GM12891 (cell line): ENCODE measurements at regions not wholly inside any gene's neighbourhood (a gene's known extent, or its start where the extent isn't known, plus 50 kb on each side); places are given as distances from the start of the nearest gene placed in this dataset.
"Not testable (repeated sequence)": the region's sequence is repeated elsewhere in the genome, so short reads cannot be mapped to it uniquely, and the experiment has no call there.

Experiments
- PAX5 ChIP-seq: IDR thresholded peaks from 2 replicates; pipeline ENCODE4 v1.6.1; 2011; ENCODE audit warnings: low read length, moderate library complexity, mild to moderate bottlenecking; ENCODE audit not compliant: insufficient read depth, severe bottlenecking
- POLR2A ChIP-seq: IDR thresholded peaks from 2 replicates; pipeline ENCODE4 v1.6.1; 2011; ENCODE audit warnings: low read depth, low read length, control low read depth
- POLR2AphosphoS5 ChIP-seq: IDR thresholded peaks from 2 replicates; pipeline ENCODE4 v1.6.1; 2011; ENCODE audit warnings: low read depth, low read length, control low read depth
- SPI1 ChIP-seq: IDR thresholded peaks from 2 replicates; pipeline ENCODE4 v1.6.1; 2011; ENCODE audit warnings: low read depth, low read length, control low read depth
- TAF1 ChIP-seq: IDR thresholded peaks from 2 replicates; pipeline ENCODE4 v1.6.1; 2011; ENCODE audit warnings: low read depth, low read length, control low read depth

GRCh38 chr20:25965203-25965602 lies 268.6 kb upstream of the ZNF337 start:
- not testable (repeated sequence) for TF ChIP-seq TAF1, POLR2AphosphoS5, POLR2A, SPI1, PAX5
